A673 (cell line): ENCODE measurements at regions not wholly inside any gene's neighbourhood (a gene's known extent, or its start where the extent isn't known, plus 50 kb on each side); places are given as distances from the start of the nearest gene placed in this dataset.

Experiments
- BruUV-seq: library from RNA; stranded (reverse); fragments of 400-500 nt; replicated peaks from 2 replicates; lab custom pipeline; 2021; lab: Mats Ljungman, UMichigan
- CTCF ChIA-PET: fragments of 300-600 bp; sonication (Branson Sonifier 250); formaldehyde crosslinking; loops from one replicate; lab custom pipeline; 2022; ENCODE audit warnings: antibody characterized with exemption; lab: Charles Lee
- POLR2A ChIA-PET: fragments of 300-600 bp; sonication (Branson Sonifier 250); formaldehyde crosslinking; loops from one replicate; lab custom pipeline; 2022; ENCODE audit warnings: antibody characterized with exemption; ENCODE audit not compliant: low non-redundant PET; lab: Charles Lee
- DNase-seq: peaks from one replicate; pipeline ENCODE4 v3.0.0-alpha.2; 2015; ENCODE audit warnings: low spot score
- H3K27ac ChIP-seq: fragments of 200-600 bp; sonication (generic); 2 replicates; pipeline ENCODE4 v1.5.1; 2016; ENCODE audit warnings: mixed run types, low read depth, mild to moderate bottlenecking, mixed read lengths, antibody characterized with exemption, low read length; ENCODE audit not compliant: poor library complexity, severe bottlenecking
- H3K27me3 ChIP-seq: fragments of 200-600 bp; sonication (generic); replicated peaks from 2 replicates; pipeline ENCODE4 v1.6.1; 2017; ENCODE audit warnings: mixed run types, low read depth, mild to moderate bottlenecking, mixed read lengths, antibody characterized with exemption, low read length; ENCODE audit not compliant: insufficient read depth, poor library complexity
- H3K36me3 ChIP-seq: fragments of 200-600 bp; sonication (generic); 2 replicates; pipeline ENCODE4 v1.6.1; 2016; ENCODE audit warnings: mixed run types, mild to moderate bottlenecking, mixed read lengths, antibody characterized with exemption, low read length; ENCODE audit not compliant: insufficient read depth, poor library complexity, severe bottlenecking
- H3K4me1 ChIP-seq: fragments of 200-600 bp; sonication (generic); 2 replicates; pipeline ENCODE4 v1.6.1; 2017; ENCODE audit warnings: mixed run types, mild to moderate bottlenecking, mixed read lengths, antibody characterized with exemption, low read length; ENCODE audit not compliant: insufficient read depth, poor library complexity, severe bottlenecking
- H3K4me3 ChIP-seq: fragments of 200-600 bp; sonication (generic); 2 replicates; pipeline ENCODE4 v1.5.1; 2016; ENCODE audit warnings: low read depth, mixed run types, mild to moderate bottlenecking, mixed read lengths, low read length; ENCODE audit not compliant: poor library complexity, severe bottlenecking
- H3K9me3 ChIP-seq: fragments of 200-600 bp; sonication (generic); 2 replicates; pipeline ENCODE4 v1.6.1; 2016; ENCODE audit warnings: mixed run types, low read depth, mild to moderate bottlenecking, mixed read lengths, antibody characterized with exemption, low read length; ENCODE audit not compliant: poor library complexity, severe bottlenecking
- EZH2 ChIP-seq: fragments of 200-600 bp; sonication (generic); IDR thresholded peaks from 2 replicates; pipeline ENCODE4 v1.6.1; 2017; ENCODE audit warnings: borderline replicate concordance, low read depth, mild to moderate bottlenecking, mixed read lengths, antibody characterized with exemption, low read length; ENCODE audit not compliant: poor library complexity, severe bottlenecking
- intact Hi-C: fragments of 100-400 bp; cut with micrococcal nuclease; formaldehyde crosslinking; loops from one replicate; pipeline ENCODE4 v1.10.0; 2022; ENCODE audit not compliant: unreplicated experiment
- TF ChIP-seq, protein P1 (sequence below): fragments of 300-800, 200-600 bp; sonication (generic); conservative IDR thresholded peaks from 2 replicates; pipeline ENCODE4 v1.5.1; 2017; ENCODE audit warnings: low read depth, mild to moderate bottlenecking, antibody characterized with exemption, low read length, moderate library complexity, mixed read lengths

GRCh38 chr4:148522995-148523394 is 80.8 kb upstream of the NR3C2 start:
- Histone ChIP-seq H3K36me3 (no peaks in the 10 kb centered on the region), H3K4me1 (no peaks in the 10 kb centered on the region), H3K9me3 (no peaks in the 10 kb centered on the region), H3K27ac (no peak overlapping the region), H3K4me3 (no peak overlapping the region), H3K27me3 (no peaks in the 10 kb centered on the region)
- ChIA-PET CTCF (no interaction called here), POLR2A (no interaction called here)
- no TSS peak for BruUV-seq
- no peak for DNase-seq
- TF ChIP-seq, protein P1, sequence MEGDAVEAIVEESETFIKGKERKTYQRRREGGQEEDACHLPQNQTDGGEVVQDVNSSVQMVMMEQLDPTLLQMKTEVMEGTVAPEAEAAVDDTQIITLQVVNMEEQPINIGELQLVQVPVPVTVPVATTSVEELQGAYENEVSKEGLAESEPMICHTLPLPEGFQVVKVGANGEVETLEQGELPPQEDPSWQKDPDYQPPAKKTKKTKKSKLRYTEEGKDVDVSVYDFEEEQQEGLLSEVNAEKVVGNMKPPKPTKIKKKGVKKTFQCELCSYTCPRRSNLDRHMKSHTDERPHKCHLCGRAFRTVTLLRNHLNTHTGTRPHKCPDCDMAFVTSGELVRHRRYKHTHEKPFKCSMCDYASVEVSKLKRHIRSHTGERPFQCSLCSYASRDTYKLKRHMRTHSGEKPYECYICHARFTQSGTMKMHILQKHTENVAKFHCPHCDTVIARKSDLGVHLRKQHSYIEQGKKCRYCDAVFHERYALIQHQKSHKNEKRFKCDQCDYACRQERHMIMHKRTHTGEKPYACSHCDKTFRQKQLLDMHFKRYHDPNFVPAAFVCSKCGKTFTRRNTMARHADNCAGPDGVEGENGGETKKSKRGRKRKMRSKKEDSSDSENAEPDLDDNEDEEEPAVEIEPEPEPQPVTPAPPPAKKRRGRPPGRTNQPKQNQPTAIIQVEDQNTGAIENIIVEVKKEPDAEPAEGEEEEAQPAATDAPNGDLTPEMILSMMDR: no peak
- no peak for TF ChIP-seq EZH2
- intact Hi-C loops: no loop called here

DNA sequence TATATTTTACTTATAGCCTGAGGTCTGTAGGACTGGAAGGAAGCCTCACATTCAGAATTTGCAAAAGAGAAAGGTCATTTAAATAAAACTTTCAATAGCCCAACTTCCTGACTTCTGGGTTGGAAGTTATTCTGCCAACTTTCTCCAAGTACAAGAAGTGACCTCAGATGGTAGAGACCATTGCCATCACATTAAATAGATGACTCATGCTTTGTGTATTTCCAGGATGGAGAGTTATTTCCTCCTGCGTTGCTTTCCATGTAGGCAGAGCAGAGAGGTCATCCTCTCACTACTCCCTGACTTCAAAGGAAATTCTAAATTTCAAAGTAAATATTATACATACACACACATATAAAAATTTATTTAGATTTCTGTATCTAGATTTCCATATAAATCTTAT is 73.0 kb upstream of the NR3C2 start:
- DNase-seq: peak; percentile 41
- H3K9me3 ChIP-seq: no peaks in the 10 kb centered on the region
- BruUV-seq: no TSS peak
- no peaks in the 10 kb centered on the region for H3K4me1 ChIP-seq
- TF ChIP-seq EZH2: no peak
- TF ChIP-seq, protein P1: no peak
- H3K4me3 ChIP-seq: no peak overlapping the region
- H3K27me3 ChIP-seq: no peaks in the 10 kb centered on the region
- intact Hi-C loops: no loop called here
- ChIA-PET POLR2A (no interaction called here), CTCF (no interaction called here)
- H3K36me3 ChIP-seq: no peaks in the 10 kb centered on the region
- no peak overlapping the region for H3K27ac ChIP-seq

- intact Hi-C loops: no loop called here
- no TSS peak for BruUV-seq
- Histone ChIP-seq H3K27me3 (no peaks in the 10 kb centered on the region), H3K27ac (no peak overlapping the region), H3K36me3 (no peaks in the 10 kb centered on the region), H3K4me1 (no peaks in the 10 kb centered on the region), H3K9me3 (no peaks in the 10 kb centered on the region), H3K4me3 (no peak overlapping the region)
- no peak for TF ChIP-seq EZH2
- TF ChIP-seq, protein P1: no peak
- ChIA-PET POLR2A (no interaction called here), CTCF (no interaction called here)
- DNase-seq: no peak
These were observed 72.4 kb upstream of the NR3C2 start for GRCh38 chr4:148514581-148514980.
